LNCaP clone FGC (cell line): ENCODE measurements at regions not wholly inside any gene's neighbourhood (a gene's known extent, or its start where the extent isn't known, plus 50 kb on each side); places are given as distances from the start of the nearest gene placed in this dataset.

Experiments used
- DNase-seq: peaks from one replicate; pipeline ENCODE4 v3.0.0-alpha.2; 2011; ENCODE audit warnings: low read depth
- H3K4me3 ChIP-seq: 2 replicates; pipeline ENCODE4 v1.5.1; 2011; ENCODE audit warnings: mild to moderate bottlenecking, low read depth, low read length, control low read depth
- CTCF ChIP-seq: IDR thresholded peaks from 2 replicates; pipeline ENCODE4 v1.5.1; 2012; ENCODE audit warnings: mild to moderate bottlenecking; ENCODE audit not compliant: control insufficient read depth, insufficient read depth; ENCODE audit errors: extremely low read depth

GRCh38 chr1:193951984-193952383 lies 765.6 kb upstream of the B3GALT2 start:
- TF ChIP-seq CTCF: no peak
- no peak for DNase-seq

GRCh38 chr1:193944454-193944853 lies 758.0 kb upstream of the B3GALT2 start:
- DNase-seq: no peak
- no peak for TF ChIP-seq CTCF
- no peak overlapping the region for H3K4me3 ChIP-seq

More at GRCh38 chr1:193951984-193952383, 765.6 kb upstream of the B3GALT2 start:
- no peak overlapping the region for H3K4me3 ChIP-seq

GRCh38 chr1:193940176-193940575 lies 753.8 kb upstream of the B3GALT2 start:
- no peak for TF ChIP-seq CTCF
- no peak overlapping the region for H3K4me3 ChIP-seq
- DNase-seq: no peak

GRCh38 chr1:193939585-193939984 lies 753.2 kb upstream of the B3GALT2 start:
- DNase-seq: no peak
- no peak for TF ChIP-seq CTCF
- H3K4me3 ChIP-seq: no peak overlapping the region

- H3K4me3 ChIP-seq: no peak overlapping the region
- DNase-seq: peak; percentile 1
- TF ChIP-seq CTCF: no peak
Observed at GRCh38 chr1:193937308-193937707, 750.9 kb upstream of the B3GALT2 start.

- no peak for DNase-seq
- no peak for TF ChIP-seq CTCF
- no peak overlapping the region for H3K4me3 ChIP-seq
Observed at GRCh38 chr1:193932979-193933378, 746.6 kb upstream of the B3GALT2 start.

- no peak overlapping the region for H3K4me3 ChIP-seq
- DNase-seq: no peak
- no peak for TF ChIP-seq CTCF
Observed at GRCh38 chr1:193931356-193931755, 744.9 kb upstream of the B3GALT2 start.
